ENCODE measurements at regions not wholly inside any gene's neighbourhood (a gene's known extent, or its start where the extent isn't known, plus 50 kb on each side); places are given as distances from the start of the nearest gene placed in this dataset.
"Not testable (repeated sequence)": the region's sequence is repeated elsewhere in the genome, so short reads cannot be mapped to it uniquely, and the experiment has no call there.

- Histone ChIP-seq H3K27me3 (ENCODE audit: insufficient read depth, insufficient read length) (no peaks in the 10 kb centered on the region), H3K4me1 (ENCODE audit: insufficient read depth, insufficient read length) (no peaks in the 10 kb centered on the region), H3K36me3 (ENCODE audit: insufficient read depth, insufficient read length, low read length) (no peaks in the 10 kb centered on the region), H3K9me3 (ENCODE audit: insufficient read depth, low read length) (no peaks in the 10 kb centered on the region), H3K9ac (ENCODE audit: insufficient read length, low read depth) (no peak overlapping the region), H3K4me3 (ENCODE audit: insufficient read length, low read depth) (no peak overlapping the region)
- no peak for TF ChIP-seq YY1 (IDR thresholded peaks at IDR 0.05; ENCODE audit: insufficient read depth, insufficient read length)
- TF ChIP-seq SUZ12 (IDR thresholded peaks at IDR 0.05; ENCODE audit: extremely low read depth, insufficient read depth, insufficient read length) = no peak
- TF ChIP-seq ZNF274 (IDR thresholded peaks at IDR 0.05; ENCODE audit: low read depth, low read length) = no peak
- DNase-seq (ENCODE audit: low read depth, low spot score) = no peak
Measured at GRCh38 chr2:196290569-196290968, 119.2 kb upstream of the STK17B start.

DNA sequence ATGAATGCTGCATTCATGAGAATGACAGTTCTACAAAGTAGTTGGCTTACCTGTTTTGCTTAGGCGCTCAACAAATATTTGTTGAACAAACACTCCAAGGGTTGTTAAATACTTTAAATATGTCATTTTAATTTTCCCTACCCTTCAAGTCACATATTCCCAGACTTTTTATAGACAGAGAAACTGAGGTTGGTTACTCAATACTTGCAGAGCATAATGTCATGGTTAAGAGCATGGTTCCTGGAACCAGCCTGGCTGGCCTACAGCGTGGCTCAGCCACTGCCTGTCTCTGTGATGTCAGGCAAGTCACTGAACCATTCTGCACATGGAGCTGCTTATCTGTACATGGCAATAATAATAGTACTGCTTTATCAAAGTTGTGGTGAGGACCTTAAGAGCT is 120.0 kb upstream of the STK17B start:
- Histone ChIP-seq H3K9ac (ENCODE audit: insufficient read length, low read depth) (no peak overlapping the region), H3K9me3 (ENCODE audit: insufficient read depth, low read length) (no peaks in the 10 kb centered on the region), H3K4me3 (ENCODE audit: insufficient read length, low read depth) (no peak overlapping the region), H3K36me3 (ENCODE audit: insufficient read depth, insufficient read length, low read length) (no peaks in the 10 kb centered on the region), H3K27me3 (ENCODE audit: insufficient read depth, insufficient read length) (no peaks in the 10 kb centered on the region), H3K4me1 (ENCODE audit: insufficient read depth, insufficient read length) (no peaks in the 10 kb centered on the region)
- DNase-seq (ENCODE audit: low read depth, low spot score) = no peak
- TF ChIP-seq YY1 (IDR thresholded peaks at IDR 0.05; ENCODE audit: insufficient read depth, insufficient read length) (no peak), SUZ12 (IDR thresholded peaks at IDR 0.05; ENCODE audit: extremely low read depth, insufficient read depth, insufficient read length) (no peak), ZNF274 (IDR thresholded peaks at IDR 0.05; ENCODE audit: low read depth, low read length) (no peak)

- DNase-seq (ENCODE audit: low read depth, low spot score) = no peak
- Histone ChIP-seq H3K4me1 (ENCODE audit: insufficient read depth, insufficient read length) (no peaks in the 10 kb centered on the region), H3K9ac (ENCODE audit: insufficient read length, low read depth) (no peak overlapping the region), H3K4me3 (ENCODE audit: insufficient read length, low read depth) (no peak overlapping the region), H3K27me3 (ENCODE audit: insufficient read depth, insufficient read length) (no peaks in the 10 kb centered on the region), H3K9me3 (ENCODE audit: insufficient read depth, low read length) (no peaks in the 10 kb centered on the region), H3K36me3 (ENCODE audit: insufficient read depth, insufficient read length, low read length) (no peaks in the 10 kb centered on the region)
- TF ChIP-seq YY1 (IDR thresholded peaks at IDR 0.05; ENCODE audit: insufficient read depth, insufficient read length) (no peak), ZNF274 (IDR thresholded peaks at IDR 0.05; ENCODE audit: low read depth, low read length) (no peak), SUZ12 (IDR thresholded peaks at IDR 0.05; ENCODE audit: extremely low read depth, insufficient read depth, insufficient read length) (no peak)
Measured at GRCh38 chr2:196291873-196292800, 120.8 kb upstream of the STK17B start.

- DNase-seq (ENCODE audit: low read depth, low spot score) = no peak
- H3K4me1 ChIP-seq (ENCODE audit: insufficient read depth, insufficient read length) = no peaks in the 10 kb centered on the region
- H3K4me3 ChIP-seq (ENCODE audit: insufficient read length, low read depth) = no peak overlapping the region
- no peak overlapping the region for H3K9ac ChIP-seq (ENCODE audit: insufficient read length, low read depth)
- H3K36me3 ChIP-seq (ENCODE audit: insufficient read depth, insufficient read length, low read length) = no peaks in the 10 kb centered on the region
- H3K27me3 ChIP-seq (ENCODE audit: insufficient read depth, insufficient read length) = no peaks in the 10 kb centered on the region
- TF ChIP-seq YY1 (IDR thresholded peaks at IDR 0.05; ENCODE audit: insufficient read depth, insufficient read length) = no peak
- no peak for TF ChIP-seq SUZ12 (IDR thresholded peaks at IDR 0.05; ENCODE audit: extremely low read depth, insufficient read depth, insufficient read length)
- TF ChIP-seq ZNF274 (IDR thresholded peaks at IDR 0.05; ENCODE audit: low read depth, low read length) = no peak
- H3K9me3 ChIP-seq (ENCODE audit: insufficient read depth, low read length) = no peaks in the 10 kb centered on the region
Measured at GRCh38 chr2:196293751-196294515, 122.6 kb upstream of the STK17B start.

- Histone ChIP-seq H3K36me3 (ENCODE audit: insufficient read depth, insufficient read length, low read length) (no peaks in the 10 kb centered on the region), H3K9me3 (ENCODE audit: insufficient read depth, low read length) (no peaks in the 10 kb centered on the region), H3K27me3 (ENCODE audit: insufficient read depth, insufficient read length) (no peaks in the 10 kb centered on the region), H3K4me3 (ENCODE audit: insufficient read length, low read depth) (no peak overlapping the region), H3K9ac (ENCODE audit: insufficient read length, low read depth) (no peak overlapping the region), H3K4me1 (ENCODE audit: insufficient read depth, insufficient read length) (no peaks in the 10 kb centered on the region)
- no peak for DNase-seq (ENCODE audit: low read depth, low spot score)
- TF ChIP-seq SUZ12 (IDR thresholded peaks at IDR 0.05; ENCODE audit: extremely low read depth, insufficient read depth, insufficient read length) (no peak), ZNF274 (IDR thresholded peaks at IDR 0.05; ENCODE audit: low read depth, low read length) (no peak), YY1 (IDR thresholded peaks at IDR 0.05; ENCODE audit: insufficient read depth, insufficient read length) (no peak)
Measured at GRCh38 chr2:196294516-196294909, 123.1 kb upstream of the STK17B start.

GRCh38 chr2:196295005-196295404 is 123.6 kb upstream of the STK17B start:
- Histone ChIP-seq H3K9me3 (ENCODE audit: insufficient read depth, low read length) (no peaks in the 10 kb centered on the region), H3K4me1 (ENCODE audit: insufficient read depth, insufficient read length) (no peaks in the 10 kb centered on the region), H3K9ac (ENCODE audit: insufficient read length, low read depth) (no peak overlapping the region), H3K4me3 (ENCODE audit: insufficient read length, low read depth) (no peak overlapping the region), H3K36me3 (ENCODE audit: insufficient read depth, insufficient read length, low read length) (no peaks in the 10 kb centered on the region), H3K27me3 (ENCODE audit: insufficient read depth, insufficient read length) (no peaks in the 10 kb centered on the region)
- DNase-seq (ENCODE audit: low read depth, low spot score) = no peak
- TF ChIP-seq SUZ12 (IDR thresholded peaks at IDR 0.05; ENCODE audit: extremely low read depth, insufficient read depth, insufficient read length) = no peak

DNA sequence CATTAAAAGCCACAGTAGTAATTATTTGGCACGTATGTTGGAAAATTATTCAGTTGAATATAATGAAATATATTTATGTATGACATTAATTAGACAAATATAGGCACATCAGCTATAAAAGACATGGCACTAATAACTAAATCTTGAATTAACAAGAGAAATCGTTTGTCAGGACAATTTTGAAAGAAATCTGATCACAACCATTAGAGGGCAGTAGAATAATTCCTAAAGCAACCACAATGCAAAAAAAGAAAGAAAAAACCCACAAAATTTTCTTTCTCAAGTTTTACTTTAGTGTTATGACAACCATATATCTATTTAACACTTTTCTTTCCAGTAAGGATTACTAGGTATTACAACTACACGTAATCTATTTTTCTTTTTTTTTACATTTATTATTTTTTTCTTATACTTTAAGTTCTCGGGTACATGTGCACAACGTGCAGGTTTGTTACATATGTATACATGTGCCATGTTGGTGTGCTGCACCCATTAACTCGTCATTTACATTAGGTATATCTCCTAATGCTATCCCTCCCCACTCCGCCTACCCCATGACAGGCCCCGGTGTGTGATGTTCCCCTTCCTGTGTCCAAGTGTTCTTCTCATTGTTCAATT is 126.8 kb upstream of the STK17B start:
- H3K27me3 ChIP-seq (ENCODE audit: insufficient read depth, insufficient read length); H3K4me1 ChIP-seq (ENCODE audit: insufficient read depth, insufficient read length); H3K9ac ChIP-seq (ENCODE audit: insufficient read length, low read depth); H3K9me3 ChIP-seq (ENCODE audit: insufficient read depth, low read length); H3K36me3 ChIP-seq (ENCODE audit: insufficient read depth, insufficient read length, low read length); DNase-seq (ENCODE audit: low read depth, low spot score); H3K4me3 ChIP-seq (ENCODE audit: insufficient read length, low read depth): not testable (repeated sequence)
